ENCODE measurements at regions not wholly inside any gene's neighbourhood (a gene's known extent, or its start where the extent isn't known, plus 50 kb on each side); places are given as distances from the start of the nearest gene placed in this dataset.

- TF ChIP-seq CTCF (IDR thresholded peaks at IDR 0.05) (no peak), POLR2A (IDR thresholded peaks at IDR 0.05) (no peak)
Measured at GRCh38 chr6:159105716-159106115, 60.9 kb upstream of the TAGAP start.
